GM12878 (cell line): ENCODE measurements at regions not wholly inside any gene's neighbourhood (a gene's known extent, or its start where the extent isn't known, plus 50 kb on each side); places are given as distances from the start of the nearest gene placed in this dataset.

Source experiments
- ATAC-seq: fragments of 200-7000 bp; cut with Tn5 transposase; 3 replicates; pipeline ENCODE4 v1.9.1; 2020; ENCODE audit warnings: mild to moderate bottlenecking, moderate library complexity
- BruUV-seq: library from RNA; stranded (reverse); fragments of 400-500 nt; replicated peaks from 2 replicates; lab custom pipeline; 2021; lab: Mats Ljungman, UMichigan
- CTCF ChIA-PET: fragments of 300-600 bp; sonication (Branson Sonifier 250); formaldehyde crosslinking; extraction: SDS; loops from one replicate; lab custom pipeline; 2021; ENCODE audit warnings: inconsistent platforms; lab: Yijun Ruan, JAX
- POLR2A ChIA-PET: fragments of 350-600 bp; formaldehyde crosslinking; extraction: SDS; loops from one replicate; lab custom pipeline; 2021; ENCODE audit warnings: inconsistent platforms; lab: Charles Lee
- RAD21 ChIA-PET: fragments of 300-600 bp; sonication (Branson Sonifier 250); formaldehyde crosslinking; loops from one replicate; lab custom pipeline; 2023; ENCODE audit warnings: antibody characterized with exemption; ENCODE audit not compliant: unreplicated experiment; lab: Charles Lee
- SMC1A ChIA-PET: fragments of 300-600 bp; sonication (Branson Sonifier 250); formaldehyde crosslinking; loops from one replicate; lab custom pipeline; 2023; ENCODE audit not compliant: unreplicated experiment, uncharacterized antibody; lab: Charles Lee
- DNase-seq: peaks from one replicate; pipeline ENCODE4 v3.0.0-alpha.2; 2011; ENCODE audit warnings: low read depth, low spot score
- FAIRE-seq: peaks from 3 replicates; lab custom pipeline; 2011; peaks lifted over from hg19 to GRCh38; lab: Jason Lieb, UNC
- H2AFZ ChIP-seq: 2 replicates; pipeline ENCODE4 v1.6.0; 2011; ENCODE audit warnings: low read depth, low read length, control low read depth; ENCODE audit not compliant: control insufficient read depth
- H3K27ac ChIP-seq: 2 replicates; pipeline ENCODE4 v1.5.1; 2011; ENCODE audit warnings: control low read depth; ENCODE audit not compliant: control insufficient read depth, insufficient read depth
- H3K27me3 ChIP-seq, 2 experiments: replicated peaks in 1 of 2; 2 replicates each; pipeline versions ENCODE4 v1.6.0 to v1.6.1; 2011; ENCODE audit warnings: low read length in 1 of 2; ENCODE audit not compliant: control insufficient read depth in 2 of 2, insufficient read depth in 2 of 2
- H3K36me3 ChIP-seq, 2 experiments: 2 replicates each; pipeline ENCODE4 v1.5.1; 2011; ENCODE audit warnings: low read length in 1 of 2; ENCODE audit not compliant: control insufficient read depth in 2 of 2, insufficient read depth in 2 of 2
- H3K4me1 ChIP-seq: 2 replicates; pipeline ENCODE4 v1.6.1; 2011; ENCODE audit warnings: mild to moderate bottlenecking, low read length, moderate library complexity, mixed read lengths; ENCODE audit not compliant: control insufficient read depth, insufficient read depth
- H3K4me2 ChIP-seq: 2 replicates; pipeline ENCODE4 v1.6.0; 2011; ENCODE audit warnings: control low read depth; ENCODE audit not compliant: control insufficient read depth, insufficient read depth
- H3K4me3 ChIP-seq: fragments of 200-600 bp; sonication (generic); 2 replicates; pipeline ENCODE4 v1.5.1; 2016
- H3K79me2 ChIP-seq: 2 replicates; pipeline ENCODE4 v1.6.0; 2011; ENCODE audit warnings: low read length; ENCODE audit not compliant: control insufficient read depth, insufficient read depth
- H3K9ac ChIP-seq: 2 replicates; pipeline ENCODE4 v1.8.0; 2011; ENCODE audit warnings: low read length, control low read depth, mixed read lengths; ENCODE audit not compliant: control insufficient read depth, insufficient read depth
- H3K9me3 ChIP-seq: replicated peaks from 3 replicates; pipeline ENCODE4 v1.5.1; 2011; ENCODE audit warnings: mild to moderate bottlenecking, low read length; ENCODE audit not compliant: control insufficient read depth, insufficient read depth
- H4K20me1 ChIP-seq: 2 replicates; pipeline ENCODE4 v1.6.0; 2011; ENCODE audit not compliant: control insufficient read depth, insufficient read depth
- BMI1 ChIP-seq: fragments of 450-650 bp; IDR thresholded peaks from 2 replicates; pipeline ENCODE4 v1.6.1; 2016; ENCODE audit warnings: mild to moderate bottlenecking, moderate library complexity, borderline replicate concordance
- CBFB ChIP-seq: IDR thresholded peaks from 2 replicates; pipeline ENCODE4 v1.6.1; 2016; ENCODE audit warnings: antibody characterized with exemption, low read depth
- CEBPB ChIP-seq, 2 experiments: fragments of 150-350 bp in 1 of 2; IDR thresholded peaks; 2 replicates each; pipeline ENCODE4 v1.6.1; 2012 to 2014; ENCODE audit warnings: low read depth in 2 of 2, low read length in 2 of 2, borderline replicate concordance in 1 of 2, inconsistent platforms in 1 of 2
- FOXK2 ChIP-seq: fragments of 450-650 bp; IDR thresholded peaks from 2 replicates; pipeline ENCODE4 v1.6.1; 2017; ENCODE audit warnings: mild to moderate bottlenecking, moderate library complexity
- NFIC ChIP-seq: IDR thresholded peaks from 2 replicates; pipeline ENCODE4 v1.6.1; 2012; ENCODE audit warnings: low read depth, mild to moderate bottlenecking, inconsistent platforms, low read length, moderate library complexity
- POLR2AphosphoS2 ChIP-seq: IDR thresholded peaks from 2 replicates; pipeline ENCODE4 v1.6.1; 2011; ENCODE audit warnings: low read depth, mild to moderate bottlenecking, low read length, improper control_type of control experiment, moderate library complexity
- POLR2AphosphoS5 ChIP-seq: IDR thresholded peaks from 2 replicates; pipeline ENCODE4 v1.6.1; 2011; ENCODE audit warnings: mild to moderate bottlenecking, low read length, inconsistent platforms
- RAD21 ChIP-seq: IDR thresholded peaks from 2 replicates; pipeline ENCODE4 v1.6.1; 2011; ENCODE audit warnings: mild to moderate bottlenecking, low read depth, low read length, moderate library complexity; ENCODE audit not compliant: insufficient read depth
- RELA ChIP-seq: fragments of 450-650 bp; IDR thresholded peaks from 2 replicates; pipeline ENCODE4 v1.8.0; 2014; ENCODE audit warnings: borderline replicate concordance; ENCODE audit not compliant: partially characterized antibody
- SKIL ChIP-seq: fragments of 450-650 bp; IDR thresholded peaks from 2 replicates; pipeline ENCODE4 v1.6.1; 2017; ENCODE audit warnings: mild to moderate bottlenecking, low read depth, inconsistent platforms; ENCODE audit not compliant: poor library complexity, severe bottlenecking
- STAT1 ChIP-seq: fragments of 450-650 bp; conservative IDR thresholded peaks from 2 replicates; pipeline ENCODE4 v1.6.1; 2014; ENCODE audit warnings: antibody characterized with exemption, mild to moderate bottlenecking
- SUPT20H ChIP-seq: IDR thresholded peaks from 2 replicates; pipeline ENCODE4 v1.6.1; 2011; ENCODE audit warnings: low read depth, mild to moderate bottlenecking, low read length, moderate library complexity, borderline replicate concordance; ENCODE audit not compliant: control insufficient read depth
- TARDBP ChIP-seq: IDR thresholded peaks from 2 replicates; pipeline ENCODE4 v1.6.1; 2016; ENCODE audit warnings: borderline replicate concordance
- ZBTB11 ChIP-seq: fragments of 450-650 bp; formaldehyde crosslinking; IDR thresholded peaks from 2 replicates; pipeline ENCODE4 v1.5.0; 2022; ENCODE audit warnings: mild to moderate bottlenecking, missing genetic modification characterization
- WGBS: methylation state at CpG from one replicate; pipeline ENCODE4 v1.1.6; 2016; ENCODE audit warnings: low lambda C conversion rate; ENCODE audit not compliant: insufficient replicate concordance, insufficient coverage; ENCODE audit errors: missing lambda C conversion rate; 5-methylcytosine and 5-hydroxymethylcytosine counted together
- in situ Hi-C: fragments of 300-500 bp; cut with MboI; formaldehyde crosslinking; loops from 9 replicates; pipeline ENCODE4 v1.14.3; 2018; ENCODE audit warnings: mixed read lengths
- intact Hi-C: fragments of 100-400 bp; cut with micrococcal nuclease; formaldehyde crosslinking; loops from one replicate; pipeline ENCODE4 v1.14.2; 2022; ENCODE audit not compliant: unreplicated experiment

GRCh38 chr10:31146491-31147209, 115.0 kb upstream of the ZNF438 start (continued):
- TF ChIP-seq FOXK2, result no peak

- ChIA-PET RAD21 (no interaction called here), POLR2A (interaction anchor here (0.5 kb wide), 1 partner anchor 564 kb away, joined by 3 read pairs; no protein-coding TSS in a partner anchor), SMC1A (no interaction called here), CTCF (no interaction called here)
- 40% methylated on average over 2 of the region's 2 CpGs for WGBS
- Histone ChIP-seq H3K27me3 (no peaks in the 10 kb centered on the region), H3K4me1 (peaks cover 4% of the 10 kb centered on the region; the same call in 1 of the 2 replicates), H3K27ac (no peak overlapping the region), H3K36me3 (no peaks in the 10 kb centered on the region), H2AFZ (no peak overlapping the region), H3K4me3 (no peak overlapping the region), H3K9ac (no peak overlapping the region), H3K4me2 (no peak overlapping the region), H3K79me2 (no peaks in the 10 kb centered on the region), H3K9me3 (no peaks in the 10 kb centered on the region), H4K20me1 (no peaks in the 10 kb centered on the region)
- in situ Hi-C loops, result no loop called here
- intact Hi-C loops, result no loop called here
- DNase-seq (no peak), ATAC-seq (no peak), FAIRE-seq (peak; percentile 31)
- BruUV-seq, result no TSS peak
- TF ChIP-seq ZBTB11 (no peak), CEBPB (IDR thresholded peaks at IDR 0.05; ENCODE audit: borderline replicate concordance in 1 of 2, low read depth in 2 of 2, low read length in 2 of 2) (no peak), RELA (no peak), RAD21 (no peak), NFIC (no peak), POLR2AphosphoS5 (no peak), BMI1 (no peak), TARDBP (no peak), SUPT20H (no peak), SKIL (no peak), POLR2AphosphoS2 (no peak), CBFB (no peak), STAT1 (no peak)
Observed at GRCh38 chr10:31147210-31147608, 115.5 kb upstream of the ZNF438 start.
